MM.1S (cell line): ENCODE measurements at regions not wholly inside any gene's neighbourhood (a gene's known extent, or its start where the extent isn't known, plus 50 kb on each side); places are given as distances from the start of the nearest gene placed in this dataset.
"Not testable (repeated sequence)": the region's sequence is repeated elsewhere in the genome, so short reads cannot be mapped to it uniquely, and the experiment has no call there.

Experiments used
- CTCF ChIP-seq: fragments of 300-600 bp; sonication (generic); IDR thresholded peaks from 2 replicates; pipeline ENCODE4 v1.5.1; 2016; ENCODE audit warnings: antibody characterized with exemption, low read length, mixed read lengths
- EZH2phosphoT487 ChIP-seq: fragments of 300-600 bp; sonication (generic); IDR thresholded peaks from 2 replicates; pipeline ENCODE4 v1.6.1; 2018; ENCODE audit warnings: antibody characterized with exemption, low read length

GRCh38 chr14:34049187-34049586 is 98.3 kb upstream of the EGLN3 start:
- TF ChIP-seq CTCF, EZH2phosphoT487: not testable (repeated sequence)
